Anterior cingulate cortex (tissue), 58 donors: ENCODE measurements at regions not wholly inside any gene's neighbourhood (a gene's known extent, or its start where the extent isn't known, plus 50 kb on each side); places are given as distances from the start of the nearest gene placed in this dataset.
A peak's percentile ranks its signal among the peaks of the same experiment; 100 is the strongest.
"Not testable (repeated sequence)": the region's sequence is repeated elsewhere in the genome, so short reads cannot be mapped to it uniquely, and the experiment has no call there.

Experiments used
- DNase-seq, 58 donors: peaks; one replicate each; lab custom pipeline; 2025; lab: John Stamatoyannopoulos, UW

- DNase-seq: no peak
These were observed 90.0 kb upstream of the GDNF start for GRCh38 chr5:37929791-37930190.

GRCh38 chr5:37927753-37928152 is 87.9 kb upstream of the GDNF start:
- not testable (repeated sequence) for DNase-seq

GRCh38 chr5:37926732-37927131 is 86.9 kb upstream of the GDNF start:
- no peak for DNase-seq

GRCh38 chr5:37921452-37921851 is 81.6 kb upstream of the GDNF start:
- no peak for DNase-seq

GRCh38 chr5:37918424-37918823 is 78.6 kb upstream of the GDNF start:
- no peak for DNase-seq

- no peak for DNase-seq
These were observed 76.7 kb upstream of the GDNF start for GRCh38 chr5:37916525-37916924.

GRCh38 chr5:37915097-37915736 is 75.4 kb upstream of the GDNF start:
- no peak for DNase-seq

GRCh38 chr5:37909610-37910266 is 69.9 kb upstream of the GDNF start:
- not testable (repeated sequence) for DNase-seq

GRCh38 chr5:37906416-37906815 is 66.6 kb upstream of the GDNF start:
- DNase-seq: no peak

- DNase-seq: no peak
These were observed 65.4 kb upstream of the GDNF start for GRCh38 chr5:37905230-37905629.

- DNase-seq: no peak
These were observed 62.5 kb upstream of the GDNF start for GRCh38 chr5:37902323-37902722.

- peak in 10 of 58 donors; percentile 0 to 19 (median 6) for DNase-seq
These were observed 60.9 kb upstream of the GDNF start for GRCh38 chr5:37900692-37901091.

- DNase-seq: no peak
These were observed 59.2 kb upstream of the GDNF start for GRCh38 chr5:37899037-37899436.

- DNase-seq: no peak
These were observed 56.3 kb upstream of the GDNF start for GRCh38 chr5:37896159-37896558.

- no peak for DNase-seq
These were observed 53.7 kb upstream of the GDNF start for GRCh38 chr5:37893434-37894134.

GRCh38 chr5:37892586-37892985 is 52.7 kb upstream of the GDNF start:
- DNase-seq: no peak

- no peak for DNase-seq
These were observed 52.0 kb upstream of the GDNF start for GRCh38 chr5:37891832-37892231.

GRCh38 chr5:37889612-37890317 is 49.9 kb upstream of the GDNF start:
- DNase-seq: no peak
